ENCODE measurements at regions not wholly inside any gene's neighbourhood (a gene's known extent, or its start where the extent isn't known, plus 50 kb on each side); places are given as distances from the start of the nearest gene placed in this dataset.

DNA sequence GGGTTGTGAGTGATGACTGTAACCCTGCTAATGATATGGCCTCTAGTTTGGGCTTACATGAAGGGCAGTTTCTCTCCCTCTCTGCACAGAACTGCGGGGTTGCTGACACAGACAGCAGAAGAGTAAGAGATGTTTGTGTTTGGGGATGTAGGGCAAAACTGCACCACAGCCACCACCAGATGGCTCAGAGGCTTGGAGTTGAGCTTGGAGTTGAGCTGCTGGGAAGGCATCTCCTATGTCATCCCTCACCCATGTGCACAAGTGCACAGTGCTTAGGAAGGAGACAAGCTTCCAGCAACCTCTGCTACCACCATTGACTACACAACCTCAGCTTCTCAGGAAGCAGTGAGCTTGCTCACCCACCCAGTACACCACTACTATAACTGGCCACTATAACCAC lies 303.9 kb upstream of the DEFB112 start:
- TF ChIP-seq CTCF (IDR thresholded peaks at IDR 0.05; ENCODE audit: extremely low read depth, missing control alignments): no peak
- no peak for DNase-seq (ENCODE audit: low spot score)

DNA sequence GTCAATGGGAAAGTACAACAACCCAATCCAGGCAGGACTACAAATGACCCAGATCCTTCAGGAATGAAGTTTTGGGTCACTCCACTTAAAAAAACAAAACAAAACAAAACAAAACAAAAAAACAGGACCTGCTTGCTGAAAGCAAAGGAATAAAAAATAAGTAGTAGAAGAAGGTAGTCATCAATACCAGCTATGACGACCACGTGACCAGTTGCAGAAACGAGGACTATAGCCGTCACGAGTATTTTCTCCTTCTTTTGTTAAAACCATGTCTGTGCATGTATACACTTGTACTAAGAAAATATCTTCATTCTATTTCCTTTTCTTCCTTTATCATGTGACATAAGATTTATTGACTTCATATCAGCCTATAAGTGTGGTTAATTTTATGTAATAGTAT lies 308.4 kb upstream of the DEFB112 start:
- no peak for DNase-seq (ENCODE audit: low spot score)
- no peak for TF ChIP-seq CTCF (IDR thresholded peaks at IDR 0.05; ENCODE audit: extremely low read depth, missing control alignments)

GRCh38 chr6:50361641-50362331 lies 312.1 kb upstream of the DEFB112 start:
- DNase-seq (ENCODE audit: low spot score): no peak
- TF ChIP-seq CTCF (IDR thresholded peaks at IDR 0.05; ENCODE audit: extremely low read depth, missing control alignments): no peak

DNA sequence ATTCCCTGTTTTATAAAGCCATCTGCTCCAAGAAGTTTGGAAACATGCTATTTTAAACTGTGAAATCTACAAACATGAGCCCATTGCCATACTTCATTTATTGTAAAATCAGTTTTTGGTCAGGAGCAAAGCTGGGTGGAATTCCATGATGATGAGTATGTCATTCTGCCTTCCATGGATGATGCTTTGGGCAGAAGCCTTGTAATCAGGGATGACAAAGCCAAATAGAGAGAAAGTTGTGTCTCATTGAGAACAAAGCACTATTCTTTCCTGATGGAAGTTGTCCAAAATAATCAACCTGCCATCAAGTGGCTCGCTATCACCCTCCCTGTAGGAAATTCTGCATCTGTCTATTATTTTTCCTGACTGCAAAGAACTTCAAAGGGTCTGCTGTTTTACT lies 313.0 kb upstream of the DEFB112 start:
- no peak for DNase-seq (ENCODE audit: low spot score)
- no peak for TF ChIP-seq CTCF (IDR thresholded peaks at IDR 0.05; ENCODE audit: extremely low read depth, missing control alignments)

DNA sequence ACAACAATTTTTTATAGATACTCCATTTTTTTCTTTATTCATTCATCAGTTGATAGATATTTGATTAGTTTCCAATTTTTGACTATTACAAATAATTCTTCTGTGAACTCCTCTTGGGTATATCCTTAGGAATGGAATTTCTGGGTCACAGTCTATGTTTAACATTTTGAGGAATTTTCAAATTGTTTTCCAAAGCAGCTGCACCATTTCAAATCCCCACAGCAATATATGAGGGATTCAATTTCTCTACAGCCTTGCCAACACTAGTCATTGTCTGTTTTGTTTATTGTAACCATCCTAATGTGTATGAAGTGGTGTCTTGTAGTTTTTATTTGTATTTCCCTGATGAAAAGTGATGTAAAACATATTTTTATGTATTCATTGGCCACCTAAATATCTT lies 320.3 kb upstream of the DEFB112 start:
- no peak for DNase-seq (ENCODE audit: low spot score)
- TF ChIP-seq CTCF (IDR thresholded peaks at IDR 0.05; ENCODE audit: extremely low read depth, missing control alignments): no peak

DNA sequence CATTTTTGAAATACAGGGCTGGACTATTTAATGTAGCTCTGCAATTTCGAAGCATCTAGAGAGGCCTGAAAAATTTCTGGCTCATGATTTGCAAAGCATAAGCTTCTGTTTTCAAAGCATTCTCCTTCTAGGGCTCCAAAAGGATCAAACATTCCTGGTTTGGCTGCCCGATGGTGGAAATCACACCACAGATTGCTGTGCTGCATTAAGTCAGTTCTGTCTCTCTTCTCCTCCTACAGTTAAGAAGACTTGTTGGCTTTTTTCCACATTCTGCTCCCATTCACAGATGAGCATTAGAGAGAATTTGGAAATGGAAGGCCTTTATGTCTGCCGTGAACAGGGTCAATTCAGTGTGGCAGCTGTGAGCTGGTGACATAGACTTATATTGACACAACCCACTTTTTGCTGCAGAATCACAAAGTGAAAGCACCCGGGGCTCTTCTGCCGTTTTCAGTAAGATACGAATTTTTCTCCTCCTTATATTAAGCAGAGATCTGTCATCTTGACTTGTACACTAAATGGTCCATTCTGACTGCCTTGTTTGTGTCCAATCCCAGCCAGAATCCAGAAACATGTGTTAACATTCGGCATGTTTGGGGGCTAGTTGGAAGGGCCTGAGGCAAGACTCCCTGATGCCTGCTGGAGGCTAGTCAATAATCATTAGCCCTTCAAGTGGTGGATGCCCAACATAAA lies 330.8 kb upstream of the DEFB112 start:
- DNase-seq (ENCODE audit: low spot score): no peak
- no peak for TF ChIP-seq CTCF (IDR thresholded peaks at IDR 0.05; ENCODE audit: extremely low read depth, missing control alignments)

DNA sequence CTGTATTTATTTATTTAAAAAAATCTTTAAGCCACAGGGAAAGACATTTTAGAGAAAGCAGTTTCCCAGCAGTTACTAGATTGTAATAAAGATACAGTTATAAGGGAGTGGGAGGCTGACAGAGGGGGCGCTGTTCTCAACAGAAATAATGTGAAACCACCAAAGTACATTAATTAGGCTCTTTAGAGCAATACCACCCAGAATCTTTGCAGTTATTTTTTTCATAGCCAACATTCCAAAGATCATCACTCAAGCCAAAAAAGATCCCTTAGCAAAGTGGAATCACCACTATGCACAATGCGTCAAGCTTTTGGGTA lies 331.3 kb upstream of the DEFB112 start:
- DNase-seq (ENCODE audit: low spot score): no peak
- TF ChIP-seq CTCF (IDR thresholded peaks at IDR 0.05; ENCODE audit: extremely low read depth, missing control alignments): no peak
